ENCODE measurements at regions not wholly inside any gene's neighbourhood (a gene's known extent, or its start where the extent isn't known, plus 50 kb on each side); places are given as distances from the start of the nearest gene placed in this dataset.

DNA sequence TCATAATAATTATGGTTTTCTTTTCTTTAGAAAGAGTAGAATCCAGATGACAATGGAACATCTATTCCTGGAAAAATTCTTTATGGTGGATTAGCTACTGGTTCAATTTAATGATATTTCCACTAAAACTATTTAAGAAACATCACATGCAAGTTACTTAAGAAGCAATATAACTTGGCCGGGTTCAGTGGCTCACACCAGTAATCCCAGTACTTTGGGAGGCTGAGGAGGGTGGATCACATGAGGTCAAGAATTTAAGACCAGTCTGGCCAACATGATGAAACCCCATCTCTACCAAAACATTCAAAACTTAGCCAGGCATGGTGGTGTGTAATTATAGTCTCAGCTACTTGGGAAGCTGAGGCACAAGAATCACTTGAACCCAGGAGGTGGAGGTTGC lies 65.9 kb upstream of the SMLR1 start:
- TF ChIP-seq, protein P1, sequence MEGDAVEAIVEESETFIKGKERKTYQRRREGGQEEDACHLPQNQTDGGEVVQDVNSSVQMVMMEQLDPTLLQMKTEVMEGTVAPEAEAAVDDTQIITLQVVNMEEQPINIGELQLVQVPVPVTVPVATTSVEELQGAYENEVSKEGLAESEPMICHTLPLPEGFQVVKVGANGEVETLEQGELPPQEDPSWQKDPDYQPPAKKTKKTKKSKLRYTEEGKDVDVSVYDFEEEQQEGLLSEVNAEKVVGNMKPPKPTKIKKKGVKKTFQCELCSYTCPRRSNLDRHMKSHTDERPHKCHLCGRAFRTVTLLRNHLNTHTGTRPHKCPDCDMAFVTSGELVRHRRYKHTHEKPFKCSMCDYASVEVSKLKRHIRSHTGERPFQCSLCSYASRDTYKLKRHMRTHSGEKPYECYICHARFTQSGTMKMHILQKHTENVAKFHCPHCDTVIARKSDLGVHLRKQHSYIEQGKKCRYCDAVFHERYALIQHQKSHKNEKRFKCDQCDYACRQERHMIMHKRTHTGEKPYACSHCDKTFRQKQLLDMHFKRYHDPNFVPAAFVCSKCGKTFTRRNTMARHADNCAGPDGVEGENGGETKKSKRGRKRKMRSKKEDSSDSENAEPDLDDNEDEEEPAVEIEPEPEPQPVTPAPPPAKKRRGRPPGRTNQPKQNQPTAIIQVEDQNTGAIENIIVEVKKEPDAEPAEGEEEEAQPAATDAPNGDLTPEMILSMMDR (IDR thresholded peaks at IDR 0.05; ENCODE audit: poor library complexity, severe bottlenecking): no peak
- TF ChIP-seq EP300 (conservative IDR thresholded peaks at IDR 0.05; ENCODE audit: poor library complexity, severe bottlenecking) (no peak), SMC3 (conservative IDR thresholded peaks at IDR 0.05; ENCODE audit: poor library complexity) (no peak), TAF1 (IDR thresholded peaks at IDR 0.05; ENCODE audit: low read depth) (no peak), POLR2AphosphoS5 (IDR thresholded peaks at IDR 0.05) (no peak), EZH2 (IDR thresholded peaks at IDR 0.05; ENCODE audit: borderline replicate concordance, insufficient read depth, low read length, poor library complexity, severe bottlenecking) (no peak)
- TF ChIP-seq, protein P2, sequence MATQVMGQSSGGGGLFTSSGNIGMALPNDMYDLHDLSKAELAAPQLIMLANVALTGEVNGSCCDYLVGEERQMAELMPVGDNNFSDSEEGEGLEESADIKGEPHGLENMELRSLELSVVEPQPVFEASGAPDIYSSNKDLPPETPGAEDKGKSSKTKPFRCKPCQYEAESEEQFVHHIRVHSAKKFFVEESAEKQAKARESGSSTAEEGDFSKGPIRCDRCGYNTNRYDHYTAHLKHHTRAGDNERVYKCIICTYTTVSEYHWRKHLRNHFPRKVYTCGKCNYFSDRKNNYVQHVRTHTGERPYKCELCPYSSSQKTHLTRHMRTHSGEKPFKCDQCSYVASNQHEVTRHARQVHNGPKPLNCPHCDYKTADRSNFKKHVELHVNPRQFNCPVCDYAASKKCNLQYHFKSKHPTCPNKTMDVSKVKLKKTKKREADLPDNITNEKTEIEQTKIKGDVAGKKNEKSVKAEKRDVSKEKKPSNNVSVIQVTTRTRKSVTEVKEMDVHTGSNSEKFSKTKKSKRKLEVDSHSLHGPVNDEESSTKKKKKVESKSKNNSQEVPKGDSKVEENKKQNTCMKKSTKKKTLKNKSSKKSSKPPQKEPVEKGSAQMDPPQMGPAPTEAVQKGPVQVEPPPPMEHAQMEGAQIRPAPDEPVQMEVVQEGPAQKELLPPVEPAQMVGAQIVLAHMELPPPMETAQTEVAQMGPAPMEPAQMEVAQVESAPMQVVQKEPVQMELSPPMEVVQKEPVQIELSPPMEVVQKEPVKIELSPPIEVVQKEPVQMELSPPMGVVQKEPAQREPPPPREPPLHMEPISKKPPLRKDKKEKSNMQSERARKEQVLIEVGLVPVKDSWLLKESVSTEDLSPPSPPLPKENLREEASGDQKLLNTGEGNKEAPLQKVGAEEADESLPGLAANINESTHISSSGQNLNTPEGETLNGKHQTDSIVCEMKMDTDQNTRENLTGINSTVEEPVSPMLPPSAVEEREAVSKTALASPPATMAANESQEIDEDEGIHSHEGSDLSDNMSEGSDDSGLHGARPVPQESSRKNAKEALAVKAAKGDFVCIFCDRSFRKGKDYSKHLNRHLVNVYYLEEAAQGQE (IDR thresholded peaks at IDR 0.05; ENCODE audit: borderline replicate concordance): no peak

Measured in neural cell (in vitro differentiated cells).